ENCODE measurements at regions not wholly inside any gene's neighbourhood (a gene's known extent, or its start where the extent isn't known, plus 50 kb on each side); places are given as distances from the start of the nearest gene placed in this dataset.

GRCh38 chr9:118318770-118319431, 614.7 kb downstream of the TLR4 start:
- no peak for DNase-seq

GRCh38 chr9:118321788-118322187, 617.6 kb downstream of the TLR4 start:
- no peak for DNase-seq

- DNase-seq, result no peak
Observed at GRCh38 chr9:118324706-118325105, 620.5 kb downstream of the TLR4 start.

- no peak for DNase-seq
Observed at GRCh38 chr9:118325757-118326156, 621.6 kb downstream of the TLR4 start.

- DNase-seq, result no peak
Observed at GRCh38 chr9:118326326-118326725, 622.1 kb downstream of the TLR4 start.

- no peak for DNase-seq
Observed at GRCh38 chr9:118330191-118330986, 626.2 kb downstream of the TLR4 start.

- no peak for DNase-seq
Observed at GRCh38 chr9:118331622-118332045, 627.4 kb downstream of the TLR4 start.

GRCh38 chr9:118336250-118336942, 632.2 kb downstream of the TLR4 start:
- no peak for DNase-seq

GRCh38 chr9:118336943-118337330, 632.7 kb downstream of the TLR4 start:
- DNase-seq, result no peak

GRCh38 chr9:118360036-118360435, 655.8 kb downstream of the TLR4 start:
- DNase-seq, result no peak

GRCh38 chr9:118362123-118362522, 657.9 kb downstream of the TLR4 start:
- DNase-seq, result no peak

GRCh38 chr9:118362596-118362995, 658.4 kb downstream of the TLR4 start:
- DNase-seq, result no peak

- DNase-seq, result no peak
Observed at GRCh38 chr9:118364266-118365106, 660.3 kb downstream of the TLR4 start.

- no peak for DNase-seq
Observed at GRCh38 chr9:118366228-118366627, 662.0 kb downstream of the TLR4 start.

GRCh38 chr9:118367383-118367782, 663.2 kb downstream of the TLR4 start:
- DNase-seq, result no peak

- DNase-seq, result no peak
Observed at GRCh38 chr9:118384531-118385100, 680.4 kb downstream of the TLR4 start.

- DNase-seq, result no peak
Observed at GRCh38 chr9:118395415-118395814, 691.2 kb downstream of the TLR4 start.

- no peak for DNase-seq
Observed at GRCh38 chr9:118401546-118401945, 697.3 kb downstream of the TLR4 start.

GRCh38 chr9:118414676-118415075, 710.5 kb downstream of the TLR4 start:
- no peak for DNase-seq

GRCh38 chr9:118418887-118419565, 714.8 kb downstream of the TLR4 start:
- DNase-seq, result no peak

- no peak for DNase-seq
Observed at GRCh38 chr9:118419676-118420075, 715.5 kb downstream of the TLR4 start.

GRCh38 chr9:118422508-118422907, 718.3 kb downstream of the TLR4 start:
- DNase-seq, result no peak

Measured in CD4-positive, alpha-beta T cell treated with Interleukin-17A for 4 hours (primary cell).